ENCODE measurements at regions not wholly inside any gene's neighbourhood (a gene's known extent, or its start where the extent isn't known, plus 50 kb on each side); places are given as distances from the start of the nearest gene placed in this dataset.

DNA sequence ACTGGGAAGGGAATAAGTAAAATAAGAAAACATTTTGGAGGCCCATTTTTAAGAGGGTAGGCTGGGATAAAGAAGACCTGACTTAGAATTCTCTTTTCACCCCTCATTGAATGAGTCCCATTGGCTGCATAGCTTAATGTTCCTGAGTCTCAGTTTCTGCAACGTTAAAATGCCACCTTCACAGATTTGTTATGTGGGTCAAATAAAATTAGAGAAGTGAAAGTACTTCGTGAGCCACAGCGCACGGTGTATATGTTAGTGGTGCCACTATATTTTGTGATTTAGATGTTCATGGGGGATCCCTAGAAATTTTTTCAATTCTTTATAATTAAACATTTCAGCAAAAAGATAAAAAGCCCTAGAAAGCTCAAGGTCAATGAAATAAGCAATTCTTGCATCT, 109.2 kb upstream of the HS3ST1 start:
- intact Hi-C loops (cut with micrococcal nuclease), result no loop called here
- no peaks in the 10 kb centered on the region for H3K36me3 ChIP-seq (ENCODE audit: control insufficient read depth in 1 of 2, insufficient read depth in 2 of 2, low read length in 2 of 2)
- ATAC-seq, result no peak
- no TSS peak for BruUV-seq (replicated peaks)
- ChIA-PET POLR2A (no interaction called here), RAD21 (ENCODE audit: low non-redundant PET in 1 of 2, low total read pairs in 2 of 2, uncharacterized antibody in 2 of 2, unreplicated experiment in 2 of 2) (no interaction called here), CTCF (no interaction called here)
- TF ChIP-seq RAD21 (IDR thresholded peaks at IDR 0.05; ENCODE audit: low read depth), result no peak
- TF ChIP-seq ZNF274 (IDR thresholded peaks at IDR 0.05; ENCODE audit: low read depth, low read length), result no peak
- no peak for TF ChIP-seq EZH2 (IDR thresholded peaks at IDR 0.05)
- no peak for TF ChIP-seq EGR1 (IDR thresholded peaks at IDR 0.05; ENCODE audit: low read depth)
- TF ChIP-seq, protein P1, sequence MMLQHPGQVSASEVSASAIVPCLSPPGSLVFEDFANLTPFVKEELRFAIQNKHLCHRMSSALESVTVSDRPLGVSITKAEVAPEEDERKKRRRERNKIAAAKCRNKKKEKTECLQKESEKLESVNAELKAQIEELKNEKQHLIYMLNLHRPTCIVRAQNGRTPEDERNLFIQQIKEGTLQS (IDR thresholded peaks at IDR 0.05), result no peak
- TF ChIP-seq POLR2AphosphoS5 (IDR thresholded peaks at IDR 0.05; ENCODE audit: low read depth, low read length), result no peak
- no peak for TF ChIP-seq JUND (IDR thresholded peaks at IDR 0.05)
- TF ChIP-seq TCF7L2 (IDR thresholded peaks at IDR 0.05; ENCODE audit: borderline replicate concordance, extremely low read depth, insufficient read depth, insufficient read length), result no peak
- TF ChIP-seq, protein P2, sequence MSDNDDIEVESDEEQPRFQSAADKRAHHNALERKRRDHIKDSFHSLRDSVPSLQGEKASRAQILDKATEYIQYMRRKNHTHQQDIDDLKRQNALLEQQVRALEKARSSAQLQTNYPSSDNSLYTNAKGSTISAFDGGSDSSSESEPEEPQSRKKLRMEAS (IDR thresholded peaks at IDR 0.05), result no peak
- TF ChIP-seq, protein P3, sequence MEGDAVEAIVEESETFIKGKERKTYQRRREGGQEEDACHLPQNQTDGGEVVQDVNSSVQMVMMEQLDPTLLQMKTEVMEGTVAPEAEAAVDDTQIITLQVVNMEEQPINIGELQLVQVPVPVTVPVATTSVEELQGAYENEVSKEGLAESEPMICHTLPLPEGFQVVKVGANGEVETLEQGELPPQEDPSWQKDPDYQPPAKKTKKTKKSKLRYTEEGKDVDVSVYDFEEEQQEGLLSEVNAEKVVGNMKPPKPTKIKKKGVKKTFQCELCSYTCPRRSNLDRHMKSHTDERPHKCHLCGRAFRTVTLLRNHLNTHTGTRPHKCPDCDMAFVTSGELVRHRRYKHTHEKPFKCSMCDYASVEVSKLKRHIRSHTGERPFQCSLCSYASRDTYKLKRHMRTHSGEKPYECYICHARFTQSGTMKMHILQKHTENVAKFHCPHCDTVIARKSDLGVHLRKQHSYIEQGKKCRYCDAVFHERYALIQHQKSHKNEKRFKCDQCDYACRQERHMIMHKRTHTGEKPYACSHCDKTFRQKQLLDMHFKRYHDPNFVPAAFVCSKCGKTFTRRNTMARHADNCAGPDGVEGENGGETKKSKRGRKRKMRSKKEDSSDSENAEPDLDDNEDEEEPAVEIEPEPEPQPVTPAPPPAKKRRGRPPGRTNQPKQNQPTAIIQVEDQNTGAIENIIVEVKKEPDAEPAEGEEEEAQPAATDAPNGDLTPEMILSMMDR (IDR thresholded peaks at IDR 0.05 in 2 of 3, conservative IDR thresholded peaks at IDR 0.05 in 1 of 3; ENCODE audit: borderline replicate concordance in 1 of 3, insufficient read depth in 1 of 3, low read depth in 2 of 3, low read length in 2 of 3), result no peak
- no peak for TF ChIP-seq EZH2phosphoT487 (IDR thresholded peaks at IDR 0.05; ENCODE audit: borderline replicate concordance)
- TF ChIP-seq, protein P4, sequence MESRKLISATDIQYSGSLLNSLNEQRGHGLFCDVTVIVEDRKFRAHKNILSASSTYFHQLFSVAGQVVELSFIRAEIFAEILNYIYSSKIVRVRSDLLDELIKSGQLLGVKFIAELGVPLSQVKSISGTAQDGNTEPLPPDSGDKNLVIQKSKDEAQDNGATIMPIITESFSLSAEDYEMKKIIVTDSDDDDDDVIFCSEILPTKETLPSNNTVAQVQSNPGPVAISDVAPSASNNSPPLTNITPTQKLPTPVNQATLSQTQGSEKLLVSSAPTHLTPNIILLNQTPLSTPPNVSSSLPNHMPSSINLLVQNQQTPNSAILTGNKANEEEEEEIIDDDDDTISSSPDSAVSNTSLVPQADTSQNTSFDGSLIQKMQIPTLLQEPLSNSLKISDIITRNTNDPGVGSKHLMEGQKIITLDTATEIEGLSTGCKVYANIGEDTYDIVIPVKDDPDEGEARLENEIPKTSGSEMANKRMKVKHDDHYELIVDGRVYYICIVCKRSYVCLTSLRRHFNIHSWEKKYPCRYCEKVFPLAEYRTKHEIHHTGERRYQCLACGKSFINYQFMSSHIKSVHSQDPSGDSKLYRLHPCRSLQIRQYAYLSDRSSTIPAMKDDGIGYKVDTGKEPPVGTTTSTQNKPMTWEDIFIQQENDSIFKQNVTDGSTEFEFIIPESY (IDR thresholded peaks at IDR 0.05; ENCODE audit: extremely low read depth, insufficient replicate concordance, low read length), result no peak
- TF ChIP-seq SIN3A (IDR thresholded peaks at IDR 0.05; ENCODE audit: low read depth), result no peak
- H3K4me3 ChIP-seq (replicated peaks in 1 of 2; ENCODE audit: low read depth in 1 of 2, low read length in 2 of 2), result no peak overlapping the region
- no peak overlapping the region for H3K4me2 ChIP-seq (ENCODE audit: low read length)
- no peaks in the 10 kb centered on the region for H3K27me3 ChIP-seq (ENCODE audit: insufficient read depth, low read length)
- H3K9ac ChIP-seq (ENCODE audit: low read length), result no peak overlapping the region
- no peaks in the 10 kb centered on the region for H4K20me1 ChIP-seq (ENCODE audit: insufficient read depth)
- H3K27ac ChIP-seq (ENCODE audit: low read depth, low read length), result no peak overlapping the region
- no peak for DNase-seq (ENCODE audit: low read depth, low spot score)
- no peak overlapping the region for H2AFZ ChIP-seq (ENCODE audit: low read depth, low read length, poor library complexity, severe bottlenecking)
- no peaks in the 10 kb centered on the region for H3K79me2 ChIP-seq (ENCODE audit: insufficient read depth, low read length)
- H3K4me1 ChIP-seq (ENCODE audit: control insufficient read depth in 1 of 2, insufficient read depth in 2 of 2, low read length in 2 of 2), result peaks cover 35 to 75% of the 10 kb centered on the region in 2 experiments
- H3K9me3 ChIP-seq (ENCODE audit: control insufficient read depth in 1 of 2, insufficient read depth in 1 of 2, low read depth in 1 of 2, low read length in 2 of 2), result no peaks in the 10 kb centered on the region
- no peaks in the 10 kb centered on the region for H3K9me2 ChIP-seq (ENCODE audit: insufficient read depth)
